SK-N-SH (cell line): ENCODE measurements at regions not wholly inside any gene's neighbourhood (a gene's known extent, or its start where the extent isn't known, plus 50 kb on each side); places are given as distances from the start of the nearest gene placed in this dataset.

Experiments used
- CTCF ChIA-PET: fragments of 300-600, 350-600 bp; formaldehyde crosslinking; extraction: SDS; loops from one replicate; lab custom pipeline; 2021; lab: Yijun Ruan, JAX
- POLR2A ChIA-PET: fragments of 350-600 bp; sonication (Branson Sonifier 250); formaldehyde crosslinking; extraction: SDS; loops from one replicate; lab custom pipeline; 2020; ENCODE audit warnings: antibody characterized with exemption, inconsistent platforms; lab: Yijun Ruan, JAX
- DNase-seq: peaks from one replicate; pipeline ENCODE4 v3.0.0; 2012
- H2AFZ ChIP-seq: fragments of 200-600 bp; sonication (generic); 2 replicates; pipeline ENCODE4 v1.8.1; 2016; ENCODE audit warnings: antibody characterized with exemption, mild to moderate bottlenecking, low read depth
- H3F3A ChIP-seq: fragments of 200-600 bp; sonication (generic); replicated peaks from 2 replicates; pipeline ENCODE3; 2016; ENCODE audit warnings: antibody characterized with exemption, mild to moderate bottlenecking; ENCODE audit not compliant: insufficient read depth
- H3K27ac ChIP-seq, 2 experiments: fragments of 200-500 bp in 1 of 2; fragments of 200-600 bp in 1 of 2; sonication (Bioruptor generic) in 1 of 2; sonication (generic), shearing (Covaris generic) in 1 of 2; 2 replicates each; pipeline versions ENCODE4 v1.5.1 to v1.6.1; 2014 to 2016; ENCODE audit warnings: low read depth in 2 of 2, inconsistent platforms in 1 of 2, low read length in 1 of 2, mild to moderate bottlenecking in 1 of 2, mixed read lengths in 1 of 2
- H3K27me3 ChIP-seq: fragments of 200-600 bp; sonication (generic), shearing (Covaris generic); 2 replicates; pipeline ENCODE4 v1.6.1; 2016; ENCODE audit warnings: mixed run types; ENCODE audit not compliant: insufficient read depth
- H3K36me3 ChIP-seq, 2 experiments: fragments of 200-500 bp in 1 of 2; fragments of 200-600 bp in 1 of 2; sonication (Bioruptor generic) in 1 of 2; sonication (generic) in 1 of 2; replicated peaks in 1 of 2; 2 replicates each; pipeline versions ENCODE3 to v1.5.1; 2014 to 2016; ENCODE audit warnings: low read length in 1 of 2, mild to moderate bottlenecking in 1 of 2; ENCODE audit not compliant: insufficient read depth in 2 of 2, control insufficient read depth in 1 of 2
- H3K4me1 ChIP-seq, 2 experiments: fragments of 200-500 bp in 1 of 2; fragments of 200-600 bp in 1 of 2; sonication (Bioruptor generic) in 1 of 2; sonication (generic), shearing (Covaris generic) in 1 of 2; 2 replicates each; pipeline versions ENCODE4 v1.5.1 to v1.6.1; 2014 to 2016; ENCODE audit warnings: low read depth in 1 of 2, low read length in 1 of 2, mixed run types in 1 of 2; ENCODE audit not compliant: insufficient read depth in 2 of 2, control insufficient read depth in 1 of 2
- H3K4me2 ChIP-seq: fragments of 200-600 bp; sonication (generic), shearing (Covaris generic); 2 replicates; pipeline ENCODE4 v1.6.1; 2017; ENCODE audit warnings: mixed run types
- H3K4me3 ChIP-seq, 2 experiments: fragments of 200-500 bp in 1 of 2; fragments of 200-600 bp in 1 of 2; sonication (Bioruptor generic) in 1 of 2; sonication (generic), shearing (Covaris generic) in 1 of 2; 2 replicates each; pipeline versions ENCODE4 v1.5.1 to v1.8.1; 2014 to 2016; ENCODE audit warnings: low read depth in 2 of 2, inconsistent platforms in 1 of 2, low read length in 1 of 2, mild to moderate bottlenecking in 1 of 2, mixed read lengths in 1 of 2, moderate library complexity in 1 of 2
- H3K79me2 ChIP-seq: fragments of 200-600 bp; sonication (generic); 2 replicates; pipeline ENCODE4 v1.8.1; 2017; ENCODE audit warnings: mild to moderate bottlenecking; ENCODE audit not compliant: insufficient read depth
- H3K9ac ChIP-seq: fragments of 200-600 bp; sonication (generic); 2 replicates; pipeline ENCODE4 v1.6.1; 2017; ENCODE audit warnings: mixed run types
- H3K9me2 ChIP-seq: fragments of 200-600 bp; sonication (generic); 2 replicates; pipeline ENCODE4 v1.6.1; 2017; ENCODE audit warnings: mixed run types
- H3K9me3 ChIP-seq: fragments of 200-600 bp; sonication (generic); 2 replicates; pipeline ENCODE4 v1.6.1; 2017; ENCODE audit warnings: mixed run types, mild to moderate bottlenecking, moderate library complexity
- H4K20me1 ChIP-seq: fragments of 200-600 bp; sonication (generic); 2 replicates; pipeline ENCODE4 v1.6.1; 2017; ENCODE audit warnings: mild to moderate bottlenecking, mixed run types; ENCODE audit not compliant: insufficient read depth
- CTCF ChIP-seq: fragments of 200-600 bp; sonication (generic); IDR thresholded peaks from 2 replicates; pipeline ENCODE4 v1.6.1; 2017; ENCODE audit warnings: antibody characterized with exemption, mild to moderate bottlenecking, moderate library complexity
- EP300 ChIP-seq, 2 experiments: IDR thresholded peaks; 2 replicates each; pipeline versions ENCODE4 v1.4.0 to v1.6.1; 2012; ENCODE audit warnings: borderline replicate concordance in 1 of 2, low read depth in 1 of 2, low read length in 1 of 2
- GATA2 ChIP-seq: sonication (generic); formaldehyde crosslinking; IDR thresholded peaks from 2 replicates; pipeline ENCODE4 v1.5.0; 2020; ENCODE audit warnings: mild to moderate bottlenecking, missing genetic modification reagents
- MAX ChIP-seq: IDR thresholded peaks from 2 replicates; pipeline ENCODE4 v1.4.0; 2012; ENCODE audit warnings: low read depth
- MEF2A ChIP-seq: IDR thresholded peaks from 2 replicates; pipeline ENCODE4 v1.4.0; 2012; ENCODE audit warnings: low read depth, borderline replicate concordance
- MXI1 ChIP-seq: IDR thresholded peaks from 2 replicates; pipeline ENCODE4 v1.6.1; 2012; ENCODE audit warnings: mild to moderate bottlenecking, low read depth, low read length, improper control_type of control experiment
- NRF1 ChIP-seq: IDR thresholded peaks from 2 replicates; pipeline ENCODE4 v1.6.1; 2012; ENCODE audit warnings: low read depth, mild to moderate bottlenecking, low read length
- RAD21 ChIP-seq: IDR thresholded peaks from 2 replicates; pipeline ENCODE4 v1.6.1; 2012; ENCODE audit warnings: mild to moderate bottlenecking, low read length
- REST ChIP-seq: IDR thresholded peaks from 2 replicates; pipeline ENCODE4 v1.6.1; 2012; ENCODE audit warnings: mild to moderate bottlenecking, low read depth, low read length, moderate library complexity
- RFX5 ChIP-seq: IDR thresholded peaks from 2 replicates; pipeline ENCODE4 v1.6.1; 2012; ENCODE audit warnings: mild to moderate bottlenecking, improper control_type of control experiment, low read length
- TEAD4 ChIP-seq: IDR thresholded peaks from 2 replicates; pipeline ENCODE4 v1.4.0; 2012; ENCODE audit warnings: mild to moderate bottlenecking, borderline replicate concordance; ENCODE audit not compliant: insufficient read depth
- ZBTB33 ChIP-seq: IDR thresholded peaks from 2 replicates; pipeline ENCODE4 v1.4.0; 2012; ENCODE audit warnings: low read depth, borderline replicate concordance
- WGBS: methylation state at CpG from one replicate; pipeline ENCODE4 v1.1.6; 2017; ENCODE audit warnings: low lambda C conversion rate; 5-methylcytosine and 5-hydroxymethylcytosine counted together

GRCh38 chr4:171007618-171008390 is 805.4 kb upstream of the GALNTL6 start:
- DNase-seq = no peak
- Histone ChIP-seq H3K9me3 (no peaks in the 10 kb centered on the region), H3K9ac (no peak overlapping the region), H3K79me2 (no peaks in the 10 kb centered on the region), H4K20me1 (no peaks in the 10 kb centered on the region), H3K4me1 (no peaks in the 10 kb centered on the region), H3F3A (no peaks in the 10 kb centered on the region), H3K4me2 (no peak overlapping the region), H3K9me2 (no peaks in the 10 kb centered on the region), H3K4me3 (no peak overlapping the region), H3K27me3 (no peaks in the 10 kb centered on the region), H2AFZ (no peak overlapping the region), H3K27ac (no peak overlapping the region), H3K36me3 (no peaks in the 10 kb centered on the region)
- no peak for TF ChIP-seq MXI1
- no peak for TF ChIP-seq GATA2
- no peak for TF ChIP-seq TEAD4
- no peak for TF ChIP-seq RFX5
- no peak for TF ChIP-seq EP300 (IDR thresholded peaks at IDR 0.05; ENCODE audit: borderline replicate concordance in 1 of 2, low read depth in 1 of 2, low read length in 1 of 2)
- no peak for TF ChIP-seq MEF2A
- no peak for TF ChIP-seq ZBTB33
- TF ChIP-seq REST = no peak
- no peak for TF ChIP-seq RAD21
- no peak for TF ChIP-seq NRF1
- no peak for TF ChIP-seq CTCF
- no peak for TF ChIP-seq MAX
- ChIA-PET CTCF (interaction anchor here (0.6 kb wide), 1 partner anchor 268 kb away, joined by 3 read pairs; no protein-coding TSS in a partner anchor), POLR2A (no interaction called here)
- WGBS = 14% methylated on average over 3 of the region's 3 CpGs
